ENCODE measurements at regions not wholly inside any gene's neighbourhood (a gene's known extent, or its start where the extent isn't known, plus 50 kb on each side); places are given as distances from the start of the nearest gene placed in this dataset.

GRCh38 chr2:204064119-204064518 lies 127.6 kb downstream of the ICOS start:
- FAIRE-seq (no peak), DNase-seq (ENCODE audit: low read depth, low spot score) (no peak)
- dilution Hi-C loops (cut with MboI; ENCODE audit: extremely low pct_ligation_motif_present, low sequenced_read_pairs) = no loop called here
- Histone ChIP-seq H3K27ac (ENCODE audit: control insufficient read depth, insufficient read depth, low read length) (no peak overlapping the region), H3K79me2 (ENCODE audit: control insufficient read depth, insufficient read depth, low read length) (no peaks in the 10 kb centered on the region), H4K20me1 (ENCODE audit: control insufficient read depth, extremely low read depth, insufficient read depth, low read length) (no peaks in the 10 kb centered on the region), H3K4me1 (ENCODE audit: control insufficient read depth, extremely low read depth, insufficient read depth, low read length) (no peaks in the 10 kb centered on the region), H3K9me1 (ENCODE audit: control insufficient read depth, extremely low read depth, insufficient read depth, low read length) (no peaks in the 10 kb centered on the region), H2AFZ (ENCODE audit: control insufficient read depth, low read length) (no peak overlapping the region), H3K27me3 (ENCODE audit: control insufficient read depth, extremely low read depth, insufficient read depth, low read length) (no peaks in the 10 kb centered on the region), H3K9ac (ENCODE audit: control insufficient read depth, extremely low read depth, insufficient read depth, low read length) (no peak overlapping the region), H3K4me3 (ENCODE audit: control insufficient read depth in 2 of 3, extremely low read depth in 1 of 3, insufficient read depth in 2 of 3, low read depth in 1 of 3, low read length in 3 of 3) (no peak overlapping the region), H3K9me3 (ENCODE audit: control insufficient read depth, low read depth, low read length) (no peaks in the 10 kb centered on the region), H3K4me2 (ENCODE audit: control insufficient read depth, extremely low read depth, insufficient read depth, low read depth, low read length) (no peak overlapping the region), H3K36me3 (ENCODE audit: control insufficient read depth in 2 of 2, extremely low read depth in 1 of 2, insufficient read depth in 2 of 2, low read length in 2 of 2) (no peaks in the 10 kb centered on the region)
- no peak for TF ChIP-seq EZH2 (IDR thresholded peaks at IDR 0.05; ENCODE audit: low read length)
- TF ChIP-seq, protein P1, sequence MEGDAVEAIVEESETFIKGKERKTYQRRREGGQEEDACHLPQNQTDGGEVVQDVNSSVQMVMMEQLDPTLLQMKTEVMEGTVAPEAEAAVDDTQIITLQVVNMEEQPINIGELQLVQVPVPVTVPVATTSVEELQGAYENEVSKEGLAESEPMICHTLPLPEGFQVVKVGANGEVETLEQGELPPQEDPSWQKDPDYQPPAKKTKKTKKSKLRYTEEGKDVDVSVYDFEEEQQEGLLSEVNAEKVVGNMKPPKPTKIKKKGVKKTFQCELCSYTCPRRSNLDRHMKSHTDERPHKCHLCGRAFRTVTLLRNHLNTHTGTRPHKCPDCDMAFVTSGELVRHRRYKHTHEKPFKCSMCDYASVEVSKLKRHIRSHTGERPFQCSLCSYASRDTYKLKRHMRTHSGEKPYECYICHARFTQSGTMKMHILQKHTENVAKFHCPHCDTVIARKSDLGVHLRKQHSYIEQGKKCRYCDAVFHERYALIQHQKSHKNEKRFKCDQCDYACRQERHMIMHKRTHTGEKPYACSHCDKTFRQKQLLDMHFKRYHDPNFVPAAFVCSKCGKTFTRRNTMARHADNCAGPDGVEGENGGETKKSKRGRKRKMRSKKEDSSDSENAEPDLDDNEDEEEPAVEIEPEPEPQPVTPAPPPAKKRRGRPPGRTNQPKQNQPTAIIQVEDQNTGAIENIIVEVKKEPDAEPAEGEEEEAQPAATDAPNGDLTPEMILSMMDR (optimal IDR thresholded peaks at IDR 0.05 in 1 of 3, IDR thresholded peaks at IDR 0.05 in 1 of 3, conservative IDR thresholded peaks at IDR 0.05 in 1 of 3; ENCODE audit: extremely low read depth in 1 of 3, insufficient read depth in 2 of 3, low read length in 3 of 3) = no peak

DNA sequence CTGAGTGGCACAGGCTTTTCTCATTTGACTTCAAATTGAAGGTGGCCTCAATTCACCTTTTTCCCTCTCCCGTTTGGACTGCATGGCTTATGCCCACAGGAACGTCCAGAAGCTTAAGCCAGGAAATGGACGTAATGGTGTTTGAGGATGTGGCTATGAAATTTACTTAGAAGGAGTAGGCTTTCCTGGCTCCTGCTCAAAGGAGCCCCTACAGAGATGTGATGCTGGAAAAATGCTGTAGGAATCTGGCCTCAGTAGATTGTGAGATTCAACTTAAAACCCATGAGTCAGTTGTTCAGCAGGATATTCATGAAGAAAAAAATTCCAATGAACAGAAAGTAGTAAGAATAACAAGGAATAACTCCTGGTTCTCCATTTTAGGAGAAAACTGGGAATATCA lies 129.0 kb downstream of the ICOS start:
- Histone ChIP-seq H3K9me1 (ENCODE audit: control insufficient read depth, extremely low read depth, insufficient read depth, low read length) (no peaks in the 10 kb centered on the region), H3K27ac (ENCODE audit: control insufficient read depth, insufficient read depth, low read length) (no peak overlapping the region), H3K4me2 (ENCODE audit: control insufficient read depth, extremely low read depth, insufficient read depth, low read depth, low read length) (no peak overlapping the region), H3K79me2 (ENCODE audit: control insufficient read depth, insufficient read depth, low read length) (no peaks in the 10 kb centered on the region), H3K27me3 (ENCODE audit: control insufficient read depth, extremely low read depth, insufficient read depth, low read length) (peaks cover 4% of the 10 kb centered on the region), H3K4me3 (ENCODE audit: control insufficient read depth in 2 of 3, extremely low read depth in 1 of 3, insufficient read depth in 2 of 3, low read depth in 1 of 3, low read length in 3 of 3) (no peak overlapping the region), H3K9me3 (ENCODE audit: control insufficient read depth, low read depth, low read length) (no peaks in the 10 kb centered on the region), H4K20me1 (ENCODE audit: control insufficient read depth, extremely low read depth, insufficient read depth, low read length) (no peaks in the 10 kb centered on the region), H2AFZ (ENCODE audit: control insufficient read depth, low read length) (no peak overlapping the region), H3K36me3 (ENCODE audit: control insufficient read depth in 2 of 2, extremely low read depth in 1 of 2, insufficient read depth in 2 of 2, low read length in 2 of 2) (no peaks in the 10 kb centered on the region), H3K9ac (ENCODE audit: control insufficient read depth, extremely low read depth, insufficient read depth, low read length) (no peak overlapping the region), H3K4me1 (ENCODE audit: control insufficient read depth, extremely low read depth, insufficient read depth, low read length) (peaks cover 6% of the 10 kb centered on the region)
- TF ChIP-seq EZH2 (IDR thresholded peaks at IDR 0.05; ENCODE audit: low read length) = no peak
- TF ChIP-seq, protein P1 (optimal IDR thresholded peaks at IDR 0.05 in 1 of 3, IDR thresholded peaks at IDR 0.05 in 1 of 3, conservative IDR thresholded peaks at IDR 0.05 in 1 of 3; ENCODE audit: extremely low read depth in 1 of 3, insufficient read depth in 2 of 3, low read length in 3 of 3) = no peak
- dilution Hi-C loops (cut with MboI; ENCODE audit: extremely low pct_ligation_motif_present, low sequenced_read_pairs) = no loop called here
- DNase-seq (ENCODE audit: low read depth, low spot score) (no peak), FAIRE-seq (no peak)

Measured in keratinocyte (primary cell).